ENCODE measurements at regions not wholly inside any gene's neighbourhood (a gene's known extent, or its start where the extent isn't known, plus 50 kb on each side); places are given as distances from the start of the nearest gene placed in this dataset.

- H3K9ac ChIP-seq (ENCODE audit: low read length in 2 of 2), result no peak overlapping the region
- H3K36me3 ChIP-seq (ENCODE audit: control insufficient read depth in 2 of 2, insufficient read depth in 2 of 2, low read length in 2 of 2), result no peaks in the 10 kb centered on the region
- H3K4me1 ChIP-seq (ENCODE audit: control insufficient read depth, insufficient read depth, low read length), result no peaks in the 10 kb centered on the region
- H3K27me3 ChIP-seq (ENCODE audit: control insufficient read depth in 1 of 2, insufficient read depth in 2 of 2, low read length in 2 of 2), result no peaks in the 10 kb centered on the region
- no peak overlapping the region for H3K4me3 ChIP-seq (ENCODE audit: low read length in 2 of 2)
- H3K27ac ChIP-seq (ENCODE audit: low read length), result no peak overlapping the region
- peaks cover 0 to 8% of the 10 kb centered on the region in 2 donors for H3K9me3 ChIP-seq (ENCODE audit: control insufficient read depth in 2 of 2, low read length in 2 of 2)
These were observed 303.8 kb downstream of the RPLP1 start for GRCh38 chr15:69756440-69756839.

GRCh38 chr15:69757186-69757585, 304.6 kb downstream of the RPLP1 start:
- no peak overlapping the region for H3K4me3 ChIP-seq (ENCODE audit: low read length in 2 of 2)
- no peaks in the 10 kb centered on the region for H3K36me3 ChIP-seq (ENCODE audit: control insufficient read depth in 2 of 2, insufficient read depth in 2 of 2, low read length in 2 of 2)
- no peaks in the 10 kb centered on the region for H3K4me1 ChIP-seq (ENCODE audit: control insufficient read depth, insufficient read depth, low read length)
- H3K27ac ChIP-seq (ENCODE audit: low read length), result no peak overlapping the region
- H3K27me3 ChIP-seq (ENCODE audit: control insufficient read depth in 1 of 2, insufficient read depth in 2 of 2, low read length in 2 of 2), result no peaks in the 10 kb centered on the region
- H3K9me3 ChIP-seq (ENCODE audit: control insufficient read depth in 2 of 2, low read length in 2 of 2), result peaks cover 0 to 8% of the 10 kb centered on the region in 2 donors
- H3K9ac ChIP-seq (ENCODE audit: low read length in 2 of 2), result no peak overlapping the region

- no peak overlapping the region for H3K9ac ChIP-seq (ENCODE audit: low read length in 2 of 2)
- peaks cover 0 to 8% of the 10 kb centered on the region in 2 donors for H3K9me3 ChIP-seq (ENCODE audit: control insufficient read depth in 2 of 2, low read length in 2 of 2)
- H3K36me3 ChIP-seq (ENCODE audit: control insufficient read depth in 2 of 2, insufficient read depth in 2 of 2, low read length in 2 of 2), result no peaks in the 10 kb centered on the region
- H3K4me1 ChIP-seq (ENCODE audit: control insufficient read depth, insufficient read depth, low read length), result no peaks in the 10 kb centered on the region
- no peak overlapping the region for H3K4me3 ChIP-seq (ENCODE audit: low read length in 2 of 2)
- no peak overlapping the region for H3K27ac ChIP-seq (ENCODE audit: low read length)
- no peaks in the 10 kb centered on the region for H3K27me3 ChIP-seq (ENCODE audit: control insufficient read depth in 1 of 2, insufficient read depth in 2 of 2, low read length in 2 of 2)
These were observed 305.7 kb downstream of the RPLP1 start for GRCh38 chr15:69758291-69758771.

GRCh38 chr15:69758810-69759790, 306.5 kb downstream of the RPLP1 start:
- Histone ChIP-seq H3K27me3 (ENCODE audit: control insufficient read depth in 1 of 2, insufficient read depth in 2 of 2, low read length in 2 of 2) (no peaks in the 10 kb centered on the region), H3K4me1 (ENCODE audit: control insufficient read depth, insufficient read depth, low read length) (no peaks in the 10 kb centered on the region), H3K4me3 (ENCODE audit: low read length in 2 of 2) (no peak overlapping the region), H3K36me3 (ENCODE audit: control insufficient read depth in 2 of 2, insufficient read depth in 2 of 2, low read length in 2 of 2) (no peaks in the 10 kb centered on the region), H3K27ac (ENCODE audit: low read length) (no peak overlapping the region), H3K9ac (ENCODE audit: low read length in 2 of 2) (no peak overlapping the region), H3K9me3 (ENCODE audit: control insufficient read depth in 2 of 2, low read length in 2 of 2) (peaks cover 0 to 4% of the 10 kb centered on the region in 2 donors)

- Histone ChIP-seq H3K27ac (ENCODE audit: low read length) (no peak overlapping the region), H3K9me3 (ENCODE audit: control insufficient read depth in 2 of 2, low read length in 2 of 2) (peaks cover 0 to 4% of the 10 kb centered on the region in 2 donors), H3K36me3 (ENCODE audit: control insufficient read depth in 2 of 2, insufficient read depth in 2 of 2, low read length in 2 of 2) (no peaks in the 10 kb centered on the region), H3K9ac (ENCODE audit: low read length in 2 of 2) (no peak overlapping the region), H3K4me1 (ENCODE audit: control insufficient read depth, insufficient read depth, low read length) (no peaks in the 10 kb centered on the region), H3K27me3 (ENCODE audit: control insufficient read depth in 1 of 2, insufficient read depth in 2 of 2, low read length in 2 of 2) (no peaks in the 10 kb centered on the region), H3K4me3 (ENCODE audit: low read length in 2 of 2) (no peak overlapping the region)
These were observed 307.7 kb downstream of the RPLP1 start for GRCh38 chr15:69760258-69760845.

- Histone ChIP-seq H3K27me3 (ENCODE audit: control insufficient read depth in 1 of 2, insufficient read depth in 2 of 2, low read length in 2 of 2) (no peaks in the 10 kb centered on the region), H3K27ac (ENCODE audit: low read length) (no peak overlapping the region), H3K9me3 (ENCODE audit: control insufficient read depth in 2 of 2, low read length in 2 of 2) (peaks cover 0 to 4% of the 10 kb centered on the region in 2 donors), H3K4me3 (ENCODE audit: low read length in 2 of 2) (no peak overlapping the region), H3K4me1 (ENCODE audit: control insufficient read depth, insufficient read depth, low read length) (no peaks in the 10 kb centered on the region), H3K9ac (ENCODE audit: low read length in 2 of 2) (no peak overlapping the region), H3K36me3 (ENCODE audit: control insufficient read depth in 2 of 2, insufficient read depth in 2 of 2, low read length in 2 of 2) (no peaks in the 10 kb centered on the region)
These were observed 308.4 kb downstream of the RPLP1 start for GRCh38 chr15:69760890-69761568.

GRCh38 chr15:69762373-69763148, 309.9 kb downstream of the RPLP1 start:
- Histone ChIP-seq H3K4me3 (ENCODE audit: low read length in 2 of 2) (no peak overlapping the region), H3K9me3 (ENCODE audit: control insufficient read depth in 2 of 2, low read length in 2 of 2) (peaks cover 0 to 4% of the 10 kb centered on the region in 2 donors), H3K9ac (ENCODE audit: low read length in 2 of 2) (no peak overlapping the region), H3K27me3 (ENCODE audit: control insufficient read depth in 1 of 2, insufficient read depth in 2 of 2, low read length in 2 of 2) (no peaks in the 10 kb centered on the region), H3K4me1 (ENCODE audit: control insufficient read depth, insufficient read depth, low read length) (no peaks in the 10 kb centered on the region), H3K36me3 (ENCODE audit: control insufficient read depth in 2 of 2, insufficient read depth in 2 of 2, low read length in 2 of 2) (no peaks in the 10 kb centered on the region), H3K27ac (ENCODE audit: low read length) (no peak overlapping the region)

GRCh38 chr15:69763831-69764230, 311.2 kb downstream of the RPLP1 start:
- Histone ChIP-seq H3K4me3 (ENCODE audit: low read length in 2 of 2) (no peak overlapping the region), H3K9me3 (ENCODE audit: control insufficient read depth in 2 of 2, low read length in 2 of 2) (peaks cover 0 to 4% of the 10 kb centered on the region in 2 donors), H3K36me3 (ENCODE audit: control insufficient read depth in 2 of 2, insufficient read depth in 2 of 2, low read length in 2 of 2) (no peaks in the 10 kb centered on the region), H3K27ac (ENCODE audit: low read length) (no peak overlapping the region), H3K4me1 (ENCODE audit: control insufficient read depth, insufficient read depth, low read length) (no peaks in the 10 kb centered on the region), H3K9ac (ENCODE audit: low read length in 2 of 2) (no peak overlapping the region), H3K27me3 (ENCODE audit: control insufficient read depth in 1 of 2, insufficient read depth in 2 of 2, low read length in 2 of 2) (no peaks in the 10 kb centered on the region)

GRCh38 chr15:69766156-69766555, 313.5 kb downstream of the RPLP1 start:
- Histone ChIP-seq H3K36me3 (ENCODE audit: control insufficient read depth in 2 of 2, insufficient read depth in 2 of 2, low read length in 2 of 2) (no peaks in the 10 kb centered on the region), H3K9me3 (ENCODE audit: control insufficient read depth in 2 of 2, low read length in 2 of 2) (peaks cover 0 to 2% of the 10 kb centered on the region in 2 donors), H3K4me1 (ENCODE audit: control insufficient read depth, insufficient read depth, low read length) (no peaks in the 10 kb centered on the region), H3K9ac (ENCODE audit: low read length in 2 of 2) (no peak overlapping the region), H3K27me3 (ENCODE audit: control insufficient read depth in 1 of 2, insufficient read depth in 2 of 2, low read length in 2 of 2) (no peaks in the 10 kb centered on the region), H3K4me3 (ENCODE audit: low read length in 2 of 2) (no peak overlapping the region), H3K27ac (ENCODE audit: low read length) (no peak overlapping the region)

- H3K27ac ChIP-seq (ENCODE audit: low read length), result no peak overlapping the region
- H3K9me3 ChIP-seq (ENCODE audit: control insufficient read depth in 2 of 2, low read length in 2 of 2), result no peaks in the 10 kb centered on the region
- no peak overlapping the region for H3K4me3 ChIP-seq (ENCODE audit: low read length in 2 of 2)
- H3K36me3 ChIP-seq (ENCODE audit: control insufficient read depth in 2 of 2, insufficient read depth in 2 of 2, low read length in 2 of 2), result no peaks in the 10 kb centered on the region
- no peak overlapping the region for H3K9ac ChIP-seq (ENCODE audit: low read length in 2 of 2)
- no peaks in the 10 kb centered on the region for H3K27me3 ChIP-seq (ENCODE audit: control insufficient read depth in 1 of 2, insufficient read depth in 2 of 2, low read length in 2 of 2)
- no peaks in the 10 kb centered on the region for H3K4me1 ChIP-seq (ENCODE audit: control insufficient read depth, insufficient read depth, low read length)
These were observed 314.6 kb downstream of the RPLP1 start for GRCh38 chr15:69767191-69767590.

Data from stomach smooth muscle (tissue), 2 donors.